HG03558 (cell line): ENCODE measurements at regions not wholly inside any gene's neighbourhood (a gene's known extent, or its start where the extent isn't known, plus 50 kb on each side); places are given as distances from the start of the nearest gene placed in this dataset.

Experiments used
- ATAC-seq: cut with Tn5 transposase; IDR thresholded peaks from one replicate; pipeline ENCODE4 v1.9.1; 2021; ENCODE audit warnings: moderate number of reproducible peaks; ENCODE audit not compliant: unreplicated experiment; ENCODE audit errors: extremely low read depth

DNA sequence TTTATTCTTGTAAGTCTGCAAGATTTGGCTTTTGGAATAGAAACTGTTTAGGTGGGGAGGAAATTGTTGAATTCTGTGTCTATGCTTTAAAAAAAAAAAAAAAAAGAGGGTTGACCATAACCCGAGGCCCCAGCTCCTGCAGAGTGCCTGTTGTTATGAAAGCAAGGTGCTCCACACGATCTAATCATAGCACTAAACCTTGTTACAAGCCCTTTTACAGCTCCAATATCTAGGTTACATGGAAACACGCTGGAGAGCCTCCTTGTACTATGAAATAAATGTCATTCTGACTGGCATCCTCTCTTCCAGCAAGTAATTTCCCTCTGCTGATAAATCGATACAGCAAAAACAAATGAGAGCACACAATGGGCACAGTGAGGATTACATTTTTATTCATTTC is 303.1 kb upstream of the SOX5 start:
- no peak for ATAC-seq

DNA sequence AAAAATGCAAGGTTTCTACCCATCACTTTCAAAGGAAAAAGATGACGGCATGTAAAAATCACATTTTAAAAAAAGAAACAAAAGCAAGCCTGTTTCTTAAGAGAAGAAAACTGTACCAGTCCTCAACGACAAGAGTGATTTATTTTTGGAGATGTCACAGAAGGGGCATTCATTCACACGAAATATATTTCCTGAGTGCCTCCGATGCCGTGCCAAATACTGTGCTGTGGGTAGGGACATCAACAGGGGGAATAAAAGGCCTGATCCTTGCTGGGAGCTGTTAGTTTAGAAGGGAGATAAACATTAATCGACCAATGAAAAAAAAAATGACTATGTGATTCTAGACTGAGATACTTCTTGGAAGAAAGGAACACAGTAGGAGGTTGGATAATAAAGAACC is 297.5 kb upstream of the SOX5 start:
- ATAC-seq, result no peak

DNA sequence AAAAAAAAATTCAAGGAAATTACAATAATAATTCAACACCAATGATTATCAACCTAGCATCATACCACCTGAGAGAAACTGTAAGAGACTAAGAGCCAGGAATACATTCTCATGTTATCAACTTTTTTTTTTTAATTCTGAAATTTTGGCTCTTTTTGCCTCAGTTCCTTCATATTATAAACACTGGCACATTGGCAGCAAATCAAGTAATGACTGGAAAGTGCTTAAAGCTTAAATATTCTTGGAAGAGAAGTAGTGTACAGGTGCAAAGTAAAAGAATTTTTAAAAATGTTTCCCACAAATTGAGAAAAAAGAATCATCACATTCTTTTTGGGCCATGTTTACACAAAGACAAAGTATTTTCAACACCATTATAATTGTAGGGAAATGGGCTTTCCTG is 296.9 kb upstream of the SOX5 start:
- no peak for ATAC-seq

DNA sequence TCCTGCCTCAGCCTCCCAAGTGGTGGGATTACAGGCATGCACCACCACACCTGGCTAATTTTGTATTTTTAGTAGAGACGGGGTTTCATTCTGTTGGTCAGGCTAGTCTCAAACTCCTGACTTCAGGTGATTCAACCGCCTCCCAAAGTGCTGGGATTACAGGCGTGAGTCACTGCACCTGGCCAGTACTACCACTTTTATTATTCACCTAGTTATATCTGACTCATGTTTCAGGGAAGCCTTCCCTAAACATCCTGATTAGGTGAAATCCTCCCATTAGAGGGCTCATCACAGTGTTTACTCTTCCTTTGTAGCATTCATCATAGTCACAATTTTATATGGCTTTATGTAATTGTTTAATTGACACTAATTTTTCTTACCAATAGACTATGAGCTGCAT is 295.3 kb upstream of the SOX5 start:
- ATAC-seq, result no peak

DNA sequence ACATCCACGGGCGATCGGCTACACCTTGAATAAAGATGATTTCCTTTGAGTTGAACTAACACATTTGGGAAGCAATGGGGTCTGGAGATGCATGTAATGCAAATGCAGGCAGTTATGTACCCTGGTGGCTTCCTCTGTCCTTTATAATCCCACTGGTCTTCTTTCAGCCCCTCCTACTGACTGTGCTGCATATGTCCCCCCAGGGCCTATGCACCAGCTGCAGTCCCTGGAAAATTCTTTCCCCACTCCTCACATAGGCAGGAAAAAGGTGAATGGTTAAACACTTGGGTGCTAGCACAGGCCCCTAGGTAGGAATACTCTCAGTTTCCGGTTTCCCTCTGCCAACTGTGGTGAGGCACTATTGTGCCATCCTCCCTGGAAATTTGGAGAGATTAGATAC is 294.8 kb upstream of the SOX5 start:
- no peak for ATAC-seq

DNA sequence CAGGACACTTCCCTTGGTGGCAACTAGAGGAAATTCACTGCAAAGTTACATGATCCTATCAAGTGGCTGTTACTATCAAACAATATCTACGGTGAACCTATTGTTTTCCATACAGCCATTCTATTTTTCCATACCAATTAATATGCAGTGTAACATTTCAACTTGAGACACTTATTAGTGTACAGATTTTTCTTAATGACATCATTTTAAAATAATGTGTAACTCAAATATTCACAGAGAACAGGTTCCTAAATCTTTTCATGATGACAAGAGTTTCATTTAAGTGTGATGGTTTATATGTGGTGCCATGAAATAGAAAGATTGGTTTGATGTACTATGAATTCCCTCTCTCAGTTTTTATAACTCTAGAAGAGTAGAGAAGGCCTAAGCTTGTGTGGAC is 291.2 kb upstream of the SOX5 start:
- ATAC-seq, result no peak

DNA sequence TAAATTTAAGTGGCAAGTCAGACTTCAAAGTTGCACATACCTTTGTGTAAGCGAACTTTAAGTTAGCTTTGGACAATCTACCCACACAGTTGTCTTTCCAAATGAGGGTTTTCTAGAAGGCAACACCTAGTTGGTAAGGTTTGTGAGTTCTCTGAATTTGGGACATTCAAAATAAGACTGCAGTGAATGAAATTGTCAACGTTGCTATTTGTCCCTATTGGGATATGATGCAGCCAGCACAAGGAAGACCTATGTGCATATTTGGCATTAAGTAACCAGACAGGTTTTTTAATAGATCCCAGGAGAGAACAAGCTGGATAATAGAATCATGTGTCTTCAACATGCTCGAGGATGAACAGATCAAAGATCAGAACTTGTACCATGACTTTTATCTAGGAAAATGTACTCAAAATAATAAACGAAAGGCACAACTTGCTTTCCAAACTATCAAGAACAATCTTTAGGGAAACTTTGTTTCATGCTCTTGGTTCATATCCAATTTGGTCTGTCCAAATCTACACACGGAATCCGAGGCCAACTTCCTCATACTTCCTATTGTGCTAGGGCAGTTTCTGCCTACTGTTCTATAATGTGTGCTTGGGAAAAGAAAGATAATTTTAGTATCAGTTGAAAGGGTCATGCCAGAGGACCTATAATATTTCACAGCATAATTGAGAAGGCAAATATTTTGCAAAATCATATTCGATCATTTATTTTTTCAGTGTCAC is 284.2 kb upstream of the SOX5 start:
- no peak for ATAC-seq

DNA sequence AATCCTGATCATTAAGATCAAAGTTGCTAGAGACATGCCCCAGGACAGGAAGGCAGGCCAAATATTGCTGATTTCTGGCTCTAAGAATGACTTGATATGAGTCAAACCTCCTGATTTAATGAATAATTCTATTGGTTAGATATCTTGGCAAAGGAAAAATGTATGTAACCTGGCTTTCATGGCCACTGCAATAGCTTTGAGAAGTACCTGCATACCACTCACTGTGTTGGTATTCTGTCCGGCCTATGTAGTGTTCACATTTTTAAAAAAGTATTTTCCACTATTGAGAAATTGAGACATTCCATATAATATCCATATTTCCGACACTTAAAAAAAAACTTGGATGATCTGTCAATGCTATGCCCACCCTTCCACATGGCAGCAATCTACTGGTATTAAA is 283.1 kb upstream of the SOX5 start:
- ATAC-seq, result no peak

DNA sequence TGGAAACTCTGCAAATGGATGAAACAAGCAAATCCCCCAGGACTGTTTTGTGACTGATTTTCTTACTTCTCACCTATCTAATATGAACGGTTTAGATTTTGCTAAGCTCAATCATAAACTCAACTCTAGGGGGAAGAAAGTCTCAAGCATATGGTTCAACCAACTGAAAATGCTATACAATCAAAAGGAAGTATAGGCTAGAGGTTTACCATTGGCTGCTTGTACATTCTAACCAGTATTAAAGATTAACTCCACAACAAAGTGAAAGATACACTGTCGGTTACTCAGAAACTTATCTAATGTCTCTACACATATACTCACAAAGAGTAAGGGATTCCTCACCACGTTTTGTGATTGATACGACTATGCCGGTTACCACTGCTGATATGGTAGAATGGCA is 281.8 kb upstream of the SOX5 start:
- peak; percentile 66 for ATAC-seq

DNA sequence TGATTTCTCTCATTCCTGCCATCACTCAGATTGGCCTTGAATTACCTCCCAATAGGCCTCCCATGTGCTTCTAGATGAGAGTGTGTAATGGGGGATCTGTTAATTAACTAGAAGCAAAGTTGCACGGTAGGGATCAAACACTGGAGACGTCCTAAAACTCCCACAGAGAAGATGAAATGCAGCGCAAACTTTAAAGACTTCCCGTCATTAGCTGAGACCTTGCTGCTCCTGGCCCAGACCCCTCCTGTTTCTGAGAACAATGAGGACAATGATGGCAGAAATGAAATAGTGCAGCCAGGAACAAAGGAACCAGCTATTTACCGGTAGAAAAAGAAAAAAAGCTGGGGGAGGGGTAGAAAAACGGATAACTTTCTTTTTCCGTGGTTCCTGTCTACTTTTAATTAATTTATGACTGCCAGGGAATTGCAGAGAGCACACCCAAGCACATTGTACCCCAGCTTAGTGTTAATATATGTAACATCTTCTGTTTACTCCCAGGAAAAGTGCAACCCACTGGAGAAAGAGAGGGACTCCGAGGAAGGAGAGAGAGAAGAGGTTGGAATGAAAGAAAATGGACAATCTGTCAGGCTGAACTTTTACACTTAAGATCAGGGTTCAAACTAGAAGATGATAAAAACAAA is 280.7 kb upstream of the SOX5 start:
- ATAC-seq, result no peak

DNA sequence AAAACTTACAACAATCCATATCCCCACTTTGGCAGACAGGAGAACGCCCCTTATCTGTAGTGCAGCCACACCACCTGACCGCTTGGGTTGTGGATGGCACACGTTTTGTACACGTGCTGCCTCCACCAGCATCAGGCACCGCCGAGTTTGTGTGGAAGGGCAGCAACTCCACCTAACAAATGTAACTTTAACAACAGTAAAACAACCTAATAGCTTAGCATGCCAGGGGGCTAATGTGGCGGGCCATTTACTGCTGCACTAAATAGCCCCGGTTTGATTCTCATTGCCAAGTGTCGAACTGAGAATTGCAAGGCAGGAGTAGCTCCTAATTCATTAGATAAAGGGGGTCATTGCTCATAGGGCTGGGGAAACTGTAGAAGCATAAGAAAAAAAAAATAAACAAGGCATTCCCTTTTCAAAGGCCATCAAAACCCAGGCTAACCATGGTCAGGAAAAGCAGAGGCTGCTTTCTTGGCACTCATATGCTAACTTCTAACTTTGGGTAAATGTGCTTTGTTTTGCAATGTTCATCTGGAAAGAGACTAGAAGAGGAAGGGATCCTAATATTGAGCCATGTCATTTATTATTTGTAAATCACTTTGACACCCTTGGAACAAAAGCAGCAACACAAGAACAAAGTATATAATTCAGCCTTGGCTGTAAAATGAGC is 279.7 kb upstream of the SOX5 start:
- no peak for ATAC-seq

DNA sequence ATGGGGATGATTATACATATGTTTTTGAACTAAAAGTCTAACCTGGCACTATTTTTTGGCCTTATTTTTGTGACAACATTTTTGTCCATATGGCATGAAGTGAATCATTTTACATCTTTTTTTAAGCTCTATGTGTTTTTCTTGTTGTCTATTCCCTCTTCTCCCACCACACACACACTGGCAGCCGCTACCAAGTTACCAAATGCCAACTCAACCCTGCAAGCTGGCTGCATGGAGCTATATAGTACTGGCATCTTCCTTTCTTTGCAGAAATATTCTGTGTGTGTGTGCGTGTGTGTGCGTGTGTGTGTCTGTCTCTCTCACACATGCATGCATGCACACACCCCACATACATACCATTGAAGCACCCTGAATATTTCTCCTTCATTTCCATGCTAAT is 278.9 kb upstream of the SOX5 start:
- no peak for ATAC-seq

DNA sequence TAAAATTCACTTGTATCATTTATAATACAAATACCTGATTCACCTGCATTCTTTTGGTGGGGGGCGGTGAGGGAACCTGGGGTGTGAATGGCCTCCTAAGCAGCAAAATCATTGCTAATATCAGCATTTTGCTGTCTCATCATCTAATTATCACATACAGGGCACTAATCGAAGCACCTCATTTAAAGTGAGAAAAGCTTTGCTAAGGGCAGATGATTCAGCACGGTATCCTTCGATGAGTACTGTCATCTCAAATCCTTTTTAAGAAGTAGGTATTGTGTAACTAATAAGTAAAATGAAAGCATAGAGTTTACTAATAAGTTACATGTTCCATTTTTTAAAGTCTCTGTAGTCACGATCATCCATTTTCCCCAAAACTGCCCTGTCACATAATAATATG is 278.1 kb upstream of the SOX5 start:
- ATAC-seq, result no peak

DNA sequence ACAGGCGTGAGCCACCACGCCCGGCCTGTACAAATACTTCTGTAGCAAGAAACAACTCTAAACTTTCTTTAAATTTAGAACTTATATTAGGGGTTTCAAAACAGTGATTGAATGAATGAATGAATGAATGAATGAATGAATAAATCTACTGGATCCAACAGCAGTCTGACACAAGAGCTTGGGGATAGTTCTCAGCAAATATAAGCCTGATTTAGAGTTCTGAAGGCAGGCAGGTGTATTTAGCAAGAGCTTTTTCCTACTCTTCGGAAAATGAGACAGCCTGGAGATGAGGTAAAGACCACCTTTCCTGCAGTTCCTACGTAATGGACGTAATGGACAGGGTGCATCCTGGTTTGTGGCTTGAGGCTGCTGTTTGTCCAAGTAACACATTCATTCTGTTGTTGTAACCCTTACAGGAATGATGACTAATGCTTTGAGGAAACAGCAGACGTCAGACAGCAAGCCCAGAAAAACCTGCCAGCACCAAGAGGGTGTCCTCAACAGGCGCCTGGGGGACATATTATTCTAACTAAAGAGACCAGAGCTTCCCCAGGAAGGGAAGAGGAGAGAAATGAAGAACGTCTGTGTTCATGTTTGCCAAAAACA is 277.4 kb upstream of the SOX5 start:
- no peak for ATAC-seq

DNA sequence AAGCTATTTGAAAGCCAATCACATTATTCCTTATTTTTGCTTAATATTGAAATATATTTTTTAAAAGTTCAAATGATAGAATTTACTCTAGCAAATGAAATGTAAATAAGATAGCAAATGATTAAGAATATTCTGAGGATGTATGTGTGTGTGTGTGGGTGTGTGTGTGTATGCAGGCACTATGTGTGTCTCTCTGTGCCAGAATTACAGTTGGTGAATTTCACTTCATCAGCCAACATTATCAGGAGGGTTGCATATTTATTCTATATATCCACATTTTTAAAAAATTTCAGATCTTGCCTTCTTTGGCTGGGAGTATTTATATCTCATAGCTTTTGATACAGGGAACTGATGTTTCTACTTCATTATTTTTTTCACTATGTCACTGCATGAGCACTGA is 274.9 kb upstream of the SOX5 start:
- ATAC-seq, result no peak

DNA sequence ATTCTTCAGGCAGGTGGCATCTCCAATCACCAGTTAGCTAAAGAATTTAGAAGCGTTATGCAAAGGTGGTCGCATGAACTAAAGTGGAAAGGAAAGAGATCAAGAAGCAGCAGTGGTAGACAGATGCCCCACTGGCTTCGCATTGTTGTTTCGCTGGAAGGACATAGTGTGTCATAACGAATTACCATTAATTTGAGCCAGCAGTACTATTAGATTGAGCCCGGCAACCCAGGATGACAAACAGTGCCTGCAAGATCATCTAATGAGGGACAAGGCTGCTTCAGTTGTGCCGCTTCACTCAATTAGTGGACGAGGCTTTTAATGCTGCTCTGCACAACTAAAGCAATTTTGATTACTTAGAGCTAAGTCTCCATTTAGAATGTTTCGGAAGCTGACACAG is 274.5 kb upstream of the SOX5 start:
- no peak for ATAC-seq

DNA sequence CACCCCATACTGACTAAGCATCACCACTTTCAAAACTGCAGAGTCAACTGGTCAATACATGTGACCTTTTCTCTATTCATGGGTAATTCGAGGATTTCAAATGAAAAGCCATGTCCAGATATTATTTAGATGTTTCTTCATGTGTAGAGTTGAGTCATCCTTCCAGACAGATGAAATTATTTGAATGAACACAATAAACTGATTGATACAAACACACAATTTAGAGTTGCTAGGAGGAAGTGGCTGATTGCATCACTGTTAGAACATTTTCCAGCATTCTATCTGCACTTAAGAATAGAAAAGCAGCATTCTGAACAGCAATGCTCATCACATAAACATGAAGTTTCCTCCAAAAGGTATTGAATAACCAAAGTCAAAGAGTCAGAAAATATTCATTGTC is 273.5 kb upstream of the SOX5 start:
- no peak for ATAC-seq

DNA sequence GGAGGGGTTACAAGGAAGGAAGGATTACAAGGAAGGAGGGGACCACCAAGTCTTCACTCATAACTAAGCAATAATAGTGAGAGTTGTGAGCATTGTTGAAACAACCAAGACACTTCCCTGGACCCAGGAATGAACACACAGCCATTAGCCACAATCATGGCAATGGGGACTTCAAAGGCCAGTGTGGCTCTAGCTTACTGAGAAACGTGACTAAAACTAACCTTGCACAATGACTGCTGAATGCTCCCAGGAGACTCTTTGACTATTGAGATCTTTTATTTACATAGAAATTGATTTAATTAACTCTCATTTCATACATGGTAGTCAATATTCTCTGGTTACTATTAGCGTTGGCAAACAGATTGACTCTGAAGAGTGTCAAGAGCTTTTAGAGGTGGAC is 263.0 kb upstream of the SOX5 start:
- no peak for ATAC-seq

DNA sequence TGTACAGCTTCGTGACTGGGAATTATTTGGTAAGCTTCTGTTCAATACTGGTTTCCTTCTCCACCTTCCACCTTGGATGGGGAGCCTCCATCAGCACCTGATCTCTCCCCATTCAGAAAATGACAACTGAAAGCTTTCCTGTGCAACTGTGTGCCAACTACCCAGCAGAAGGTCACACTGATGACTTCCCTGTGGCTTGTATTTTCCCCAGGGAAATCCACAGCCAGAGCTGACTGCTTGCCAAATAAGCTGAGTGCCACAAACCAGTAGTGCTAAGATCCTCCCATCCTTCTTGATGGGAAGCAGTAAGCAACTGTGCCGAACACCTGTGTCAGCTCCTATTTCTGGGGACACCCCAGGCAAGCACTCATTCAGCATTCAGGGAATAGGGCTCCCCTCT is 257.2 kb upstream of the SOX5 start:
- ATAC-seq, result no peak

DNA sequence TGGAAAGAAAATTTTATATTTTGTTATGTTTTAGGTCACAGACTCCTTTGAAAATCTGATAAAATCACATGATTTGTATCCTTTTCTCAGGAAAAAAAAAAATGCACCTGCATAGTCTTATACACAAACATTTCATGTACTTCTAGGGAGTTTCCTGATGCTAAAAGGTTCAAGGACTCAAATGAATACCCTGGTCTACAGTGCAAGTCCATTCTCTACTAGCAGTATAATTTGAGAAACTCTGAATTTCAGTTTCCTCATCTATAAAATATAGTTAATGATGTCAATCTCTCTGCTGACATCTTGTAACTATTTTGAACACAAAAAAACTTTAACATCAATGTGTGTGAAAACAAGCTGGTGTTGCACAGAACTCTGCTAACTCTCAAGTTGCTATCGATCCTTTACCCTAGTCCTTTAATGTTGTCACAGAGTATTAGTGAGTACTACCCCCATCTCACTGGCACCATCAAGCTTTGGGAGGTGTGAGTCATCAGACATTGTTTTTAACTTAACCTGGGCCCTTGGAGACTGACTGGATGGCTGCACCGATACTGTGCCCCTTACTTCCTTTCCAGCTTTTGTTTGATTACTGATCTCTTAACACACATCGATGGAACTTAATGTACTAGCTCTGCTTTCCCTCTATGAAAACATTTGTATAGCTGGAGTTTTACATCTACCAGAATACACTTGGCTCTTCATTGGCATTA is 251.9 kb upstream of the SOX5 start:
- ATAC-seq, result no peak

DNA sequence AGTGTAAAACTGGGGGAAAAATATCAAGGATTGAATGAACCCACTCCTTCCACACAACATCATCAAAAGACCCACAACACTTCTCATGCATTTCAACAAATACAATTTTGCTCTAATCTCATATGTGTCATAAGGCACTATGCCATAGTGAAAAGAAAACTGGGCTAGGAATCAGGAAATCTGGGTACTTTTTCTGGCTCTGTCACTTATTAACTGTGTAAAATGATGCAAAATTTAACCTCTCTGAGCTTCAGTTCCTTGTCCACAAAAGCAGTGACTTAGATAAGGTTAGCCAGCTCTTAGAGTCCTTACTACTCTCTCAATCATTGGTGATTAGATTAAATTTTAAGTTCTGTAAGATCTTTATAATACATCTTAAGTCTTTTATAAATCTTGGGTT is 250.5 kb upstream of the SOX5 start:
- no peak for ATAC-seq
